NOMO-1 (cell line): ENCODE measurements at regions not wholly inside any gene's neighbourhood (a gene's known extent, or its start where the extent isn't known, plus 50 kb on each side); places are given as distances from the start of the nearest gene placed in this dataset.

Experiments
- DNase-seq, 2 experiments: peaks; one replicate each; lab custom pipeline; 2025; ENCODE audit not compliant: unreplicated experiment in 2 of 2; lab: John Stamatoyannopoulos, UW

GRCh38 chr3:99376926-99377325, 261.5 kb upstream of the COL8A1 start:
- DNase-seq: no peak

GRCh38 chr3:99373846-99374210, 264.6 kb upstream of the COL8A1 start:
- DNase-seq: no peak

DNA sequence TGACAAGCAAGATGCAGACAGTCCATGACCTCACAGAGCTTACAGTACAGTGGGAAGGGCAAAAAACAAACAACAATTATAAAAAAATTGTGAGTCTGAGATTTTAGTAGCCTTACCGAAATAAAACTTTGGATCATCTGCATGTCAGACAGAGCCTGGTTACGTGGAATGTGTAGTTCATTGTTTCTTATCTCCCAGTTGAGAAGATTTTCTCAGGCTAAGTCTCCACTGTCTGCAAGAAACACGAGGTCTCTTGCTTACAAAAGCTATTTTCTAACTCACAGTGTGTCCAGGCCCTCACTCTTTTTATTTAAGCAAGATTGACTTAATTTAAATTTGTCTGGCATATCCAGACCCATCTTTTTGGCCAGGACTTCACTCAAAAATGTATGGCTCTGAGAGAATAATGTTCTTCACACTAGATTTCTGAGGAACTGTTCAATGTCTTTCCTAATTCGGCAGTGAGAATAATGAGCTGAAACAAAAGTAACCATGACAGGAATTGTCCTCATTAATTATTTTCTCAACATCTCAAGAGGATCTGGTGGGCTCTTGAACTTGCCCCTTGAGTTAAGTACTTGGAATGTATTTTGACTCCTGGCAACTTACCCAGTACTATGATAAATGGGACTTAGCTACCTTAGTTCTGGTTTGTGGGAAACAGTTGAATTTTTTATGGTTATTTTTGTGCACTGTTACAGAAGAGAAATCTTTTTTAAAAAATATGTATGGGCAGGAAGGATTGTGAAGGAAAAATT, 265.1 kb upstream of the COL8A1 start:
- no peak for DNase-seq

DNA sequence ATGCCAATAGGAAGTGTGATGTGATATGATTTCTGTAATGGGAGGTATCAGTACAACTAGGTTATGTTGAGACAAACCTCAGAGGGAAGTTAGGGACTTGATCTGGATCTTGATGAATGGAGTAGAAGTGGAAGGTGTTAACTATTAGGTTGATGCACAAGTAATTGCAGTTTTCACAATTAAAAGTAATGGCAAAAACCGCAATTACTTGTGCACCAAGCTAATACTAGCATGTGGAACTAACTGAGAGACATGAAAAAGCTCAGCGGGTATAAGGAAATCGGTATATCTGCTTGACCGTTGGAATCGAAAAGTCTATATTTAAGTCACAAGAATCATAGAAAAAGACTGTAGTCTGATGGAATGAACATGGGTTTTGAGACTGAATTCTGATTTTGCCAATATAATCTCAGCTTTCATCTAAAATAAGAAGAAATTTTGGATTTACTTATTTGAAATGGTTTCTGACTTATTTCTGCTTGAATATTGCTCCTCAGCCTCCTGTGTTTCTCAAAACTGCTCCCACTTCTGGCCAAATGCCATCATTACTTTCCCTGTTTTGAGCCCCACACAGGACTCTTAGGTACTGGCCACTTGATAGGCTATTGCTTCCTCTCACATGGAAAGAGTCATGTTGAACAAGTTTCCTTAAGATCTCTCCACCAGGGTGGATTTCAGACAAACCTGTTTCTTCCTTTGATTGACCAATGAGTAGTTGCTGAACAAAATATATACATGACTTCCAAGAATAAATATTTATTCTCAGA, 271.5 kb upstream of the COL8A1 start:
- DNase-seq: no peak

GRCh38 chr3:99365979-99366378, 272.4 kb upstream of the COL8A1 start:
- no peak for DNase-seq

DNA sequence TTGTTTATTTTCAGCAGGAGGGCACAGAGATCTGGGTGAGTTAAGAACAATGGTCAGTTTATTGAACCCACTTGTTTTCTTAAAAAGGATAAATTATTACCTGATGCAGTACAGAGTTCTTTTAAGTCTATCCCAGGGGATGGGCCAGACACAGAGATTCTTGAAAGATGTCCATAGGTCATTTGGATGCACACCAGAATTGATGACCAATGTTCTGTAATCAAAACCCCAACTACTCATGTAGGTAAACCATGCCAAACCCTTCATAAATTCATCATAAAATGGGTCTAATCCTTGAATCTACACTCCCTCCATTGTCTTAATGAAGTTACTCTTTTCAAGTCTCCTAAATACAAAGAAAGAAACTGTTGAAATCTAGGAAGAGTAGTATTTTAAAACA, 273.0 kb upstream of the COL8A1 start:
- no peak for DNase-seq

DNA sequence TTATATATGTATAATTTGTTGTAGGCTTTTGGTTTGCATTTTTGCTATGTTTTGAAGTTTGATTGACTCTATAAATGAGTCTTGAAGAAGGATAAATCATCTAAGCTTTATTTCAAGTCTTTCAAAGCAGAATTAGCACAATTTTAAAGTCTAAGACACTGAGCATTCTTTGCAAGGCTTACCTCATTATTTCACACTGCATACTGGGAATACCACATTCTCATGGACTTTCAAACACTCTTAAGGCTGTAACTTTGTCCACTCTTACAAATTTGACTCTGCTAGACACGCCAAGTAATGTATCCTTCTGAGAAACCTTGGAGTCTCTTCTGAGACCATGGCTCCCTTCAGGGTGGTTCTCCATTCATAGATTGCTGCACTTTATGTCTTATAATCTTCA, 281.3 kb upstream of the COL8A1 start:
- no peak for DNase-seq

GRCh38 chr3:99356696-99357095, 281.7 kb upstream of the COL8A1 start:
- no peak for DNase-seq

GRCh38 chr3:99355465-99355864, 282.9 kb upstream of the COL8A1 start:
- DNase-seq: no peak

GRCh38 chr3:99352811-99353210, 285.6 kb upstream of the COL8A1 start:
- DNase-seq: no peak

GRCh38 chr3:99351122-99351521, 287.3 kb upstream of the COL8A1 start:
- no peak for DNase-seq

GRCh38 chr3:99348451-99348850, 289.9 kb upstream of the COL8A1 start:
- DNase-seq: no peak

DNA sequence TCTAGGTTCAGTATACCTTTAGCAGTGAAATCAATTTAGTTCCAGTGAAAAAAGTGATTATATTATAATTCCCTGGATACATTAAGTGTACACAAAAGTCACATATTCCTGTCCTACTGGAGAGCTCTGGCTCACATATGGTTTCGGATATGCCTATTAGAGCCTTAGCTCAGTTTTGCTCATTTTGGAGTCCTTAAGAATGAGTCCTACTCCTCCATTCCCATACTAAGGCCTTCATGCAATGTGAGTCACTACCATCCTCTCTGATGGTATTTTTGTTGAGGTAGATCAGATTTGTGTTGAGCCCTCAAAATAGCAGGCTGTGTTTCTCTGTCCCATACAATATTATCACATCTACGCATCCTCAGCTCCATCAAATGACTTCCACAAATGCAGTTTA, 294.2 kb upstream of the COL8A1 start:
- DNase-seq: no peak

DNA sequence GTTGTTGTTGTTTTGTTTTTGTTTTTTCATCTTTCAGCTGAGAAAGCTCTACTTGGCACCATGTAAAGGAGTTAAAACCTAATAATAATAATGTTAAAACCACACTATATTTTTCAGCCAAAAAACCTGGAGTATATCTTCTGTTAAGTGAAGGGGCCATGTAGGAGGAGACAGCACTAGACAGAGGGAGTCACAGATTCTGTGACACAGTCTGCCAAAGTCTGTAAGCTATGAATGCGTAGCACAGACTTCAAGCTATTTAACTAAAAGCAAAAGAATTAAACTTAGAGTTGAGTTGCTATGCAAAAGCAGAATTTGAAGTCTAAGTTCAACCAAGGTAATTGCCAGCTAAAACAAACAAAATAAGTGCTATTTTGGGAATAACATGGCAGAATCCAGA, 296.0 kb upstream of the COL8A1 start:
- DNase-seq: no peak

DNA sequence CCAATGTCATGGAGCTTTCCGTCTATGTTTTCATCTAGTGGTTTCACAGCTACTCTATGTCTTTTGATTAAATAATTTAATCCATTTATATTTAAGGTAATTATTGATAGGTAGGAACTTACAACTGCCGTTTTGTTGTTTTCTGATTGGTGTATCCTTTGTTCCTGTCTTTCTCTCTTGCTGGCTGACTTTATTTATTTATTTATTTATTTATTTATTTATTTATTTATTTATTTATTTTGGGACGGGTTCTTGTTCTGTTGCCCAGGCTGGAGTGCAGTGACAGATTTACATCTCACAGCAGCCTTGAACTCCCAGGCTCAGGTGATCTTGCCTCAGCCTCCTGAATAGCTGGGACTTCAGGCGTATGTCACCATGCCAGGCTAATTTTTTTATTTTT, 299.2 kb upstream of the COL8A1 start:
- no peak for DNase-seq

GRCh38 chr3:99332718-99333117, 305.7 kb upstream of the COL8A1 start:
- DNase-seq: no peak

DNA sequence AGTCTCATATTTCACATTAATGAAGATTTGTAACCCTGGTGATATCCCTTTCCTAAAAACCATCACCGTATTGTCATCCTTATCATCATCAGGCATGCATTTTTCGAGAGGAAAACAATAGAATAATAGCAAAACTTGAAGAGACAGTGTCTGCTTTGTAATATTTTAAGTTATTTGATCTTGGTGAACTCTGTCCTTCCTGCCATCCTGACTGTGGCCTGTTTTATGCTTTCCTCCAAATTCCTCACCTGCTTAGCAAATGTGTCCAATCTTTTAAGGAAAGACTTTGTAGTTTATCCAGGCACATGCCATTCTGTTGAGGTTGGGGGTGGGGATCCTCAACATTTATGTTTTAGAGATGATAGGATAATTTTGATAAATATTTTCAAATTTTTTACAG, 306.1 kb upstream of the COL8A1 start:
- DNase-seq: no peak

- DNase-seq: no peak
These were observed 307.4 kb upstream of the COL8A1 start for GRCh38 chr3:99330924-99331532.

GRCh38 chr3:99330281-99330680, 308.1 kb upstream of the COL8A1 start:
- DNase-seq: no peak

- DNase-seq: no peak
These were observed 313.0 kb upstream of the COL8A1 start for GRCh38 chr3:99325402-99325801.

GRCh38 chr3:99324636-99325203, 313.7 kb upstream of the COL8A1 start:
- no peak for DNase-seq

DNA sequence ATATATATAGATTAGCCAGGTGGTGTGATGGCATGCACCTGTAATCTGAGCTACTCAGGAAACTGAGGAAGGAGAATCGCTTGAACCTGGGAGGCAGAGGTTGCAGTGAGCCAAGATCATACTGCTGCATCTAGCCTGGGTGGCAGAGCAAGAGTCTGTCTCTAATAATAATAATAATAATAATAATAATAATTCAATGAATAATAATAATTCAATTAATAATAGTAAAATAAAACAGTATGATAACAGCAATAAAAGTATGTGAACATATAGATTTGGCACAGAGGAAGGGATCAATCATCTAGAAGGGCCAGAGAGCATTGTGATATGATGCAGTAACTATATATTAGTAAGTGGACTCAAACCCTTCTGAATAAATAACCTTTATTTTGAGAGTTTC, 314.5 kb upstream of the COL8A1 start:
- no peak for DNase-seq
